ENCODE measurements at regions not wholly inside any gene's neighbourhood (a gene's known extent, or its start where the extent isn't known, plus 50 kb on each side); places are given as distances from the start of the nearest gene placed in this dataset.
"Not testable (repeated sequence)": the region's sequence is repeated elsewhere in the genome, so short reads cannot be mapped to it uniquely, and the experiment has no call there.

GRCh38 chr18:73121207-73121606, 253.4 kb upstream of the NETO1 start:
- no peak overlapping the region for H3K4me3 ChIP-seq (ENCODE audit: low read depth, low read length)
- no peak for TF ChIP-seq CTCF (IDR thresholded peaks at IDR 0.05; ENCODE audit: low read depth, low read length, missing control alignments)
- no peak for DNase-seq (ENCODE audit: low read depth)

DNA sequence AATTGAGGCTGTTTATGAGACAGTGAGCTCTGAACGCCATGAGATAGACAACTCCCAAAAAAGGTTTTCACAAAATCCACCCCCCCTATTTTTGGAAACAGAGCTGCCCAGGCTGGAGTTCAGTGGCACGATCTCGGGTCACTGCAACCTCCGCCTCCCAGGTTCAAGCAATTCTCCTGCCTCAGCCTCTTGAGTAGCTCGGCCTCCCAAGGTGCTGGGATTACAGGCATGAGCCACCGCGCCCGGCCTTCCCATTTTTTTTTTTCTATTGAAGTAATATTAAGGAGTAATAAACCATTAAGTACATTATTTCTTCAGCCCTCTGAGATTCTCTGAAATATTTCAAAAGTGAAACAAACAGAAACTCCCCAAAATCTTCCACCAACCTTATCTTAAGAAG, 252.8 kb upstream of the NETO1 start:
- DNase-seq (ENCODE audit: low read depth) = no peak
- no peak overlapping the region for H3K4me3 ChIP-seq (ENCODE audit: low read depth, low read length)
- no peak for TF ChIP-seq CTCF (IDR thresholded peaks at IDR 0.05; ENCODE audit: low read depth, low read length, missing control alignments)

- no peak for TF ChIP-seq CTCF (IDR thresholded peaks at IDR 0.05; ENCODE audit: low read depth, low read length, missing control alignments)
- no peak for DNase-seq (ENCODE audit: low read depth)
These were observed 251.8 kb upstream of the NETO1 start for GRCh38 chr18:73119574-73119973.

DNA sequence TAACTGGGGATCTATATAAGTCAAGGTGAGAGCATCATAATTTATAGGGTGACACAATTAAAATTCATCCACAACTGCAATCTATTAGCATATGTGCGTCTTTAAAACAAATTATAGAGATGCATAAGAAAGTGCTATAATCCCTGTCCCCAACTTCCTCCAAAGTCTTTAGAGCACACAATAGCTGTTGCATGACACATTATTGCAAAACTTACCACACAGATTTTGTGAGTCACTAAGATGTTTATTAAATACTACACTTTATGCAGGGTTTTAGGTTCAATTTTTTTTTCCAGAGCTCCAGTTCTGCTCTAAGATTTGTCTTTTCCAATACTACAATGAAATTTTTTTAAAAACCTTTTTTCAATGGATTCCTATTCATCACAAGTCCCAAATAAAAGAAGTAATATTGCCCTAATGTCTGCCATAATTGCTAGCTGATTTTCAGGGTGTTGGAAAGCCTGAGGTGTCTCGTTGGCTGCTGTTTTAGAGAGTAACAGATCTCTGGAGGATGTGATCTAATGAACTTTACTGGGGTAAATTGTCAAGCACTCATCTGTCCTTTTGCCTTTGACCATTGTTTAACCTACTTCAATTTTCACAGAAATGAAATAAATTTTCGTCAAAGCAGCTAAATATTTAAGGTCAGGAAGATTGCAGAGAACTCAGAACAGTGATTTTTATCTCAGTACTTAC, 250.5 kb upstream of the NETO1 start:
- no peak overlapping the region for H3K4me3 ChIP-seq (ENCODE audit: low read depth, low read length)
- no peak for DNase-seq (ENCODE audit: low read depth)
- no peak for TF ChIP-seq CTCF (IDR thresholded peaks at IDR 0.05; ENCODE audit: low read depth, low read length, missing control alignments)

More at GRCh38 chr18:73119574-73119973, 251.8 kb upstream of the NETO1 start:
- H3K4me3 ChIP-seq (ENCODE audit: low read depth, low read length) = no peak overlapping the region

GRCh38 chr18:73110307-73110706, 242.5 kb upstream of the NETO1 start:
- no peak overlapping the region for H3K4me3 ChIP-seq (ENCODE audit: low read depth, low read length)
- no peak for TF ChIP-seq CTCF (IDR thresholded peaks at IDR 0.05; ENCODE audit: low read depth, low read length, missing control alignments)
- DNase-seq (ENCODE audit: low read depth) = no peak

DNA sequence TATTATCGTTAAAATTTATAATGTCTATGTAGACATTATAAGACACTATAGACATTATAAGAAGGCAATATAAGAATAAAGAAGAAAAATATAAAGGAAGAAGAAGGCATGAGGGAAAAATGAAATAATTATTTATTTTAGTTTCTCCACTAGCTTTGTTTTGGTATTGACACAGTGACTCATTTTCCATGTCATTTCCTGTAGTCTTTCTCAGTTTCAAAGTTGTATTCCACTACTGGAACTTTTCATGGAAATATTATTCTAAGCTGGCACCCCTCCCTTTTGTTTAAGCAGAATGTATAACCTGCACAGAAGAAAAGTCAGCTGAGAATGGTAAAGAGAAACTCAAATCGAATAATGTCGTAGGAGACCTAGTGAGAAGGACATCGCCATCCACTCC, 234.2 kb upstream of the NETO1 start:
- TF ChIP-seq CTCF (IDR thresholded peaks at IDR 0.05; ENCODE audit: low read depth, low read length, missing control alignments) = no peak
- no peak for DNase-seq (ENCODE audit: low read depth)
- no peak overlapping the region for H3K4me3 ChIP-seq (ENCODE audit: low read depth, low read length)

DNA sequence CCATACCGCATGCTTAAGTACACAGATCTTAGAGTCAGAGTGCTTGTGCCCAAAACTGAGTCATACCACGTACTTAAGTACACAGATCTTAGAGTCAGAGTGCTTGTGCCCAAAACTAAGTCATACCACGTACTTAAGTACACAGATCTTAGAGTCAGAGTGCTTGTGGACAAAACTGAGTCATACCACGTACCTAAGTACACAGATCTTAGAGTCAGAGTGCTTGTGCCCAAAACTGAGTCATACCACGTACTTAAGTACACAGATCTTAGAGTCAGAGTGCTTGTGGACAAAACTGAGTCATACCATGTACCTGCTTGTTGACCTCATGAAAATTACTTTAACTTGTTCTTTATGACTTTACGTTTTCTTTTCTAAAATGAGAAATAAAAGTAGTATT, 233.7 kb upstream of the NETO1 start:
- DNase-seq (ENCODE audit: low read depth) = not testable (repeated sequence)

More for the DNA sequence above, 233.7 kb upstream of the NETO1 start:
- H3K4me3 ChIP-seq (ENCODE audit: low read depth, low read length) = not testable (repeated sequence)

Data from GM12864 (cell line).